ENCODE measurements at regions not wholly inside any gene's neighbourhood (a gene's known extent, or its start where the extent isn't known, plus 50 kb on each side); places are given as distances from the start of the nearest gene placed in this dataset.

- no peak for TF ChIP-seq ATF6 (CRISPR knock-in tag; IDR thresholded peaks at IDR 0.05)
- no peak for TF ChIP-seq ZNF232 (CRISPR knock-in tag; IDR thresholded peaks at IDR 0.05)
- no peak for TF ChIP-seq NFYB (CRISPR knock-in tag; conservative IDR thresholded peaks at IDR 0.05; ENCODE audit: low read depth)
- no peak for TF ChIP-seq FOXP4 (CRISPR knock-in tag; IDR thresholded peaks at IDR 0.05)
- no peak for TF ChIP-seq AFF4 (CRISPR knock-in tag; IDR thresholded peaks at IDR 0.05; ENCODE audit: borderline replicate concordance)
- no peak for TF ChIP-seq ZNF263 (CRISPR knock-in tag; IDR thresholded peaks at IDR 0.05; ENCODE audit: low read depth)
- no peak for TF ChIP-seq SMAD4 (CRISPR knock-in tag; IDR thresholded peaks at IDR 0.05)
Measured at GRCh38 chr2:198326431-198326830, 522.0 kb downstream of the PLCL1 start (continued).

- CTCF ChIA-PET, result interaction anchor here (1.7 kb wide), 1 partner anchor 11 kb away, joined by 4 read pairs; no protein-coding TSS in a partner anchor
- H3K4me1 Mint-ChIP-seq, result peaks cover 7% of the 10 kb centered on the region
- H3K36me3 Mint-ChIP-seq, result no peaks in the 10 kb centered on the region
- no peak for DNase-seq (ENCODE audit: low spot score)
- POLR2A ChIA-PET, result no interaction called here
- H3K4me3 Mint-ChIP-seq, result no peak overlapping the region
- H3K9me3 Mint-ChIP-seq, result no peaks in the 10 kb centered on the region
- ATAC-seq, result no peak
- no peak overlapping the region for H3K27ac Mint-ChIP-seq
- no peaks in the 10 kb centered on the region for H3K27me3 Mint-ChIP-seq (ENCODE audit: low read depth)
- TF ChIP-seq AFF4 (CRISPR knock-in tag; IDR thresholded peaks at IDR 0.05; ENCODE audit: borderline replicate concordance) (no peak), MAX (CRISPR knock-in tag; IDR thresholded peaks at IDR 0.05) (no peak), TP53 (CRISPR knock-in tag; IDR thresholded peaks at IDR 0.05) (no peak), PRDM15 (CRISPR knock-in tag; IDR thresholded peaks at IDR 0.05) (no peak), E2F4 (CRISPR knock-in tag; IDR thresholded peaks at IDR 0.05; ENCODE audit: borderline replicate concordance, low read depth) (no peak), ZNF425 (CRISPR knock-in tag; conservative IDR thresholded peaks at IDR 0.05) (no peak), ZMAT4 (CRISPR knock-in tag; IDR thresholded peaks at IDR 0.05) (no peak)
Measured at GRCh38 chr2:198325359-198325758, 521.0 kb downstream of the PLCL1 start.

Measured in WTC11 (cell line).